ENCODE measurements at regions not wholly inside any gene's neighbourhood (a gene's known extent, or its start where the extent isn't known, plus 50 kb on each side); places are given as distances from the start of the nearest gene placed in this dataset.

DNA sequence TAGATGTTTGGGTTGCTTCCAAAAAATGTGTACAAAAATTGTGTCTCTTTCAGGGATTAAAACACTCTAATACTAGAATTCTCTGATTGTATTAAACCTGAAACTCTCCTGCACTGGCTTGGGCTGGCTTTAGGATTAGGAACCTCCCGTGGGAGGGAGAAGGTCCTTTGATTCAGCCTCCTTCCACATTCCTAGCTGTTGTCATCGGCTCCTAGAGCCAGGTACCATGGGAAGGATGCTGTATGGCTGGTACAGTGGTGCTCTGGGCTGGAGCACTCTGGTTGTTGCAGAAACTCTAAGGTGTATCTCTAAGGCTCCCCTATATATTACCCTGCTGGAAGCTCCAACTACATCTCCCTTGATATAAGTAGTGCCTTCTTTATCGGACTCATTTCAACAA lies 245.2 kb upstream of the FOXK1 start:
- TF ChIP-seq, protein P1, sequence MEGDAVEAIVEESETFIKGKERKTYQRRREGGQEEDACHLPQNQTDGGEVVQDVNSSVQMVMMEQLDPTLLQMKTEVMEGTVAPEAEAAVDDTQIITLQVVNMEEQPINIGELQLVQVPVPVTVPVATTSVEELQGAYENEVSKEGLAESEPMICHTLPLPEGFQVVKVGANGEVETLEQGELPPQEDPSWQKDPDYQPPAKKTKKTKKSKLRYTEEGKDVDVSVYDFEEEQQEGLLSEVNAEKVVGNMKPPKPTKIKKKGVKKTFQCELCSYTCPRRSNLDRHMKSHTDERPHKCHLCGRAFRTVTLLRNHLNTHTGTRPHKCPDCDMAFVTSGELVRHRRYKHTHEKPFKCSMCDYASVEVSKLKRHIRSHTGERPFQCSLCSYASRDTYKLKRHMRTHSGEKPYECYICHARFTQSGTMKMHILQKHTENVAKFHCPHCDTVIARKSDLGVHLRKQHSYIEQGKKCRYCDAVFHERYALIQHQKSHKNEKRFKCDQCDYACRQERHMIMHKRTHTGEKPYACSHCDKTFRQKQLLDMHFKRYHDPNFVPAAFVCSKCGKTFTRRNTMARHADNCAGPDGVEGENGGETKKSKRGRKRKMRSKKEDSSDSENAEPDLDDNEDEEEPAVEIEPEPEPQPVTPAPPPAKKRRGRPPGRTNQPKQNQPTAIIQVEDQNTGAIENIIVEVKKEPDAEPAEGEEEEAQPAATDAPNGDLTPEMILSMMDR (IDR thresholded peaks at IDR 0.05 in 4 of 5, conservative IDR thresholded peaks at IDR 0.05 in 1 of 5) = no peak
- TF ChIP-seq POLR2A (IDR thresholded peaks at IDR 0.05) = no peak

Measured in gastrocnemius medialis (tissue), 4 donors.